Fibroblast of skin of left quadriceps (primary cell): ENCODE measurements at regions not wholly inside any gene's neighbourhood (a gene's known extent, or its start where the extent isn't known, plus 50 kb on each side); places are given as distances from the start of the nearest gene placed in this dataset.

Experiments
- DNase-seq, 2 experiments: peaks; one replicate each; pipeline ENCODE4 v3.0.0-alpha.2; 2013; ENCODE audit warnings: low read depth in 2 of 2

- peak; percentile 12 to 22 for DNase-seq
Observed at GRCh38 chr12:107277855-107278254, 184.5 kb upstream of the CRY1 start.

GRCh38 chr12:107282628-107283027 lies 189.3 kb upstream of the CRY1 start:
- no peak for DNase-seq

DNA sequence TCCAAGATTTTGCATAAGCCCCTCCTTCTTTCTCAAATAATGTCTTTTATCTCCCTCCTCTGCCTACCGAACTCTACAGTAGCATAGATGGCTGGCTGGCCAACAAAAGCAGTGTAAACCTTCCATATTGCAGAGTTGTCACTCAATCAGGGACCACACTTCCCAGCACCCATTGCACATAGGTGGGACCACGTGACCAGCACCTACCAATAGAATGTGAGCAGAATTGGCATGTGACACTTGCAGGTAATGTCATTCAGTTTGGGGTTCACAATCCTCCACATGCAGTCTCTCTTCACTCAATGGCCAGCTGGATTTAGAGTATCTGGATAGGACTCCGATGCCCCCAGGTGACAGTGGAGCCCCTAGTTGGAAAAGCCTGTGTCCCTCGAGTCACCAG lies 190.3 kb upstream of the CRY1 start:
- no peak for DNase-seq

DNA sequence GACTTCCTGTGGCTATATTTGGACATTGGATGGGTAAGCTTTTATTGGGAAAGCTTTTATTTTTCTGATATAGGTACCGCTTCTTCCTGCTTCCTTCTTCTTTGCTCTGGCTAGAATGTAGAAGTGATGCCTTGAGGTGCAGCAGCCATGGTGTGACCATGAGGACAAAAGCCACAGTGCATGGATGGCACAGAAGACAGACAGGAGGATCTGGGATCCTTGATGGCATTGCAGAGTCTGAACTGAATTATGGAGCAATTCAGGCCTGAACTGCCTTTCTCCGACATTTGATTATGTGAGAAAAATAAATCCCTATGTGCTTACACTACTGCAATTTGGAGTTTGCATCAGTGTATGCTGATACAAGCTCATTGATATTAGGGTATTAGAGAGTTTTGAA lies 191.3 kb upstream of the CRY1 start:
- DNase-seq = no peak

DNA sequence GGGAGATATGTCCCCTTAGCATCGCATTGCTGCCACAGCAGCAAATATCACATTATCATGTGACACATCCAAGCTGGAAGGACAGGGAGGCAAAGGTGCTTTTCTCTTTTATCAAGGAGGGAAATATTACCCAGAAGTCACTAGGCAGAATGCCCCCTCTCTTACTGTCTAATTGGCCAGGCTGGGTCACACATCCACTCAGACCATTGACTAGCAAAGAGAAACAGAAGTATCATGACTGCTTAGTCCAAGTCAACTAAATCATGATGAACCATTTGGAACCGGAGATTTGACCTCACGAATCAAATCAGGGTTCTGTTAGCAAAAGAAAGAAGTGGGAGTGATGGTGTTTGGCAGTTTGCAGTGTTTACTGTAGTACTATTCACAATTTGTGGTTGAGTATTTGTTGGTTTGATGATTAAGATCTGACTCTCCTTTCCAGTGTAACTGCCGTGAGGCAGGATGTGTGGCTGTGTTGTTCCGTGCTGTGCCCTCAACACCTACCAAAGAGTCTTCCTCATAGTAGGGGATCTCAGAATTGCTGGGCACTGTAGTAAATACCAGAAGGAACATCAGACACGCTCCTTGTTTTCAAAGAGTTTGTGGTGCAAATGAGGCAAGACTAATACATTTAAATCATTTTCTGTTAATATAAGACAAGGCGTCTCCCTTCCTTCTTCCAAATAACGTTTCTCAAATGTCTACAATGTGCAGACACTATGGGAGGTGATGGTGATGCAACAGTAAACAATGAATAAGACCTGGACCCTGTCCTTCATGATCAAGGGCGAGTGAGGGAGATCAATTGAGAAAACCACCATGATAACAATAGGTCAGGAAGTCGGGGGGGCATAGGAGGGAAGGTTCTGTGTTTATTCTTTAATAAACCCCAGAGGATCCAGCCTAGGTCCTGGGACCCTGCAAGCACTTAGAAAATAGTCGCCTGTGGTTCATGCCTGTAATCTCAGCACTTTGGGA lies 194.4 kb upstream of the CRY1 start:
- no peak for DNase-seq

DNA sequence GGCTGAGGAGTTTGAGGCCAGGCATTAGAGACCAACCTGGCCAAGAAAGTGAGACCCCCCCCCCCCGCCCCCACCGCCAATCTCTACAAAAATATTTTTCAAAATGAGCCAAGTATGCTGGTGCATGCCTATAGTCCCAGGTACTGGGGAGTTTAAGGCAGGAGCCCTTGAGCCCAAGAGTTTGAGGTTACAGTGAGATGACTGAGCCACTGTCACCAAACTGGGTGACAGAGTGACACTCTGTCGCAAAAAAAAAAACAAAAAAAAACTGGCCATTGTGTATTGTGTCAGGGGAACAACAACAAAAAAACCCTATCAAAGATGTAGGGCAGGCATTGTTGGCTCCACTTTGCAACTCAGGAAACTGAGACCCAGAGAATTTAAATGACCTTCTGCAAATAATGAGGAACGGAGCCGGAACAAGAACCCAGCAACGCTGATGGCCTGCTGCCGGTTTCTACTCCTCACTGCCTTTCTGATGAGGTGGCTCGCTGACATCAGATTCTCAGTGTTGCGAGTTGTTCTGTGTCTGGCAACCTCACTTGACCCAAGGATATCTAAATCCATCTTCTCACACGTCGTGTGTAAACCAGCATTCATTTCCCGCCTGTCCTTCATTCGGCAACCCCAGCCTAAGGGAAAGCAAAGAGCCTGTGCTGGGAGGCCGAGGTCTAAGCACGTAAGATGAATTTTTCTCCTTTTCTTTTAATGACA lies 195.2 kb upstream of the CRY1 start:
- DNase-seq = no peak

GRCh38 chr12:107291018-107291417 lies 197.7 kb upstream of the CRY1 start:
- DNase-seq = no peak

- DNase-seq = no peak
Observed at GRCh38 chr12:107296681-107297089, 203.3 kb upstream of the CRY1 start.

DNA sequence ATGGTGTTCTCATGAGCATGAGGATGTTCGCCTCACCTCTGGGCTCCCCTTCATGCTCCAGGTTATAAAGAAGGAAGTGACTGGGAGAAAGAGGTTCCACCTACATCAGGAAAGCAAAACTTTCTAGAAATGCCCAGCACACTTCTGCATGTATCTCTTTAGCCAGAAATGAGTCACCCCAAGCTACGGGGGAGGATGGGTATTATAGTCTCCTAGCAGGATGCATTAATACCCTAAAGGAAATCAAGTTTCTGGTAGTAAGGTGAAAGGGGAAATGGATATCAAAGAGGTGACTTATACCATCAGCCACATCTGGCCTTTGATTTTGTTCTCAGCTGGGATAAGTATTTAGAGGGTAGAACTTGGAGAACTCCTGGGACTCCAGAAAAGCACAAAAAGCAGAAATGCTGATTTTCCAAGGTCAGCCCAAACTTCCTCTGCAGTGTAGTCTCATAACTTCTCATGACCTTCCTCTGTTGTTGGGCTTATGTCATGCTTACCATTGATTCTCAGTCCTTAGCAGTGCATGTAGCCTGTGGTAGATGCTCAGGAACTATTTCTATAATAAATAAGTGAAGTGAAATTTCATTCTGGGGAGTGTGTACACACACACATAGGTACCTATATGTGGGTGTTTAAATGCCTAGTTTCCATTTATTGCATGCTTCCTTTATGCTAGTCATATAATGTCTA lies 209.4 kb upstream of the CRY1 start:
- no peak for DNase-seq

- no peak for DNase-seq
Observed at GRCh38 chr12:107304588-107305532, 211.5 kb upstream of the CRY1 start.

DNA sequence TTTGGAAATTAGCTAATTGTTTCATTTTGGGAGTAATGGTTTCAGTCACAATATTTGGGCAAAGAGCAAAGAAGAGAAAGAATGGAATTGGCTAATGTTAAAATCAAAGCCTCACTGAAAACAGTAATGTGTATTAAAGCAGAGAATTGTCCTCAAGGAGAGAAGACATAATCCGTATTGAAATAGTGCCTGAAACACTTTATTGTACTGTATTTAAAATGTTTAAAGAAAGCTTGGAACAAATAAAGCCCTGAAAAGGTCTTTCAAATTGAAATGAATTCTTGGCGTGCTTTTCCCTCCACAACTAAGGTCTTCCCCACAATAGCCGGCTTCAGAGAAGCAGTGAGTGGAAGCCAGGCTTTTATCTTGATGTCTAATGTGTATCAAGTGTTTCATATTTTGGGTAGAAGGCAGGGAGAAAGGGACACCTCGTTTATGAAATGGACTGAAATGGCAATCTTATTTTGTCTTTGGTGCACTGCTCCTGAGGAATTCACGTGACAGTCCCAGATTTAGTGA lies 212.9 kb upstream of the CRY1 start:
- no peak for DNase-seq

GRCh38 chr12:107308310-107308709 lies 215.0 kb upstream of the CRY1 start:
- DNase-seq = no peak

DNA sequence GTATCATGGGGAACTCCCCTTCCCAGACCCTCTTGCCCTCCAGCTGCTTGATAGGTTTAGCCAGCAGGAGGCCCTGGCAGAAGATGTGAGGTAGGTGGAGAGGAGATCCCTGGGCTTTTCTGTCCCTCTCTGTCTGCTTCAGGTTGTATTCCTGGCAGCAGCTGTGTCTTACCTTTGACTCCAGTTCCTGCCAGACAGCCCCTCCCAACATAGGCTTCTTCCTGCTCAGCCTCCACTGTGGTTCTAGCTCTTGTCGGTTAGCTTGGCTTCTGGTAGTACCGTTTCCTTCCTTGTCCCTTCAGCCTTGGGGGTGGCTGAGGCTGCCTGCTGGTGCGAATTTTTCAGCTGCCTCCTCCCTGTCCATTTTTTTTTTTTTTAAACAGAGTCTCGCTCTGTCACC lies 215.7 kb upstream of the CRY1 start:
- DNase-seq = no peak

DNA sequence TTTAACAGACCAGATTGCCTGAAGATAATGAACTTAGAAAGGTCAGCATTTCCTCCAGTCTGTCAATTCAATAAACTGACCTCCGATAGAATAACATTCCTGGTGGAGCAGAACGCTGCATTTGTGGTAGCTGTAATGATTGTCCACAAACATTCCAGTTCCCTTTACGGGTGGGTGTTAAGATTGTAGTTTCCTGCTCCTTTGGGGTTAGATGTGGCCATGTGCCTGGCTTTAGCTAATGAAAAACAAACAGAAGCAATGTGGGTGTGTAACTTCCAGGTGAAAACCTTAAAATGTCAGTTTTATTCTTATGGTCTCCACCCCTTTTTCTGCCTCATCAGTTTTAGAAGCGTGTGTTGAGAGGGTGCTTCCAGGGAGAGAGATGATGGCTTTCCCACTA lies 217.3 kb upstream of the CRY1 start:
- no peak for DNase-seq

DNA sequence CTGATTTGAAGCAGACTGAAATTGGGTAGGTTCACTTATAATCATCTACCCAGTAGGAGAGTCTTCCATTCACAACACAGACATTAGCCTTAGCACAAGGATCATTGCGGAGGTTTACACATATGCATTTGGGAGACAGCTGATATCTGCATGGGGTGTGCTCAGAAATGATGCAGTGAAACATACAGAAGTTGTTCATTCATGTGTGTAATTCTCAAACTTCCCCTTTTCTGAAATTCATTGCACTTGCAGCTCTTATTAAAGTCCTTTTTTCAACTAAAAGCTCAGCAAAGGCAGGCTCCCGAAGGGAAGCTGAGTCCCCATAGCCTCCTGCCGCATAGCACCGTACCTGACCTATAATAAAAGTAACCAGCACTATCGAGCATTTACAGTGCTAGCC lies 218.3 kb upstream of the CRY1 start:
- no peak for DNase-seq

GRCh38 chr12:107317751-107318555 lies 224.6 kb upstream of the CRY1 start:
- peak; percentile 58 to 69 for DNase-seq

DNA sequence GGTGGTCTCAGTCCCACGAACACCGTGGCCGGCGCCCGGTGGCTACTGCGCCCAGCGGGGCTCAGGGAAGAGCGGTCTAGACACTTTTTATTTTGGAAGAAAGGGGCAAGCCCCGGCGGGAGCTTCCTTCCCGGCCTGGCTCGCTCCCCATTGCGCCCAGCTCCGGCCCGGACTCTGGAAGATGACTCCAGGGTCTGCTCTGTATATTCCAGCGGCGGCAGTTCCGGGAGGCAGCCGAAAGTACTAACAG lies 225.1 kb upstream of the CRY1 start:
- peak in 1 of 2 experiments; percentile 8 for DNase-seq

DNA sequence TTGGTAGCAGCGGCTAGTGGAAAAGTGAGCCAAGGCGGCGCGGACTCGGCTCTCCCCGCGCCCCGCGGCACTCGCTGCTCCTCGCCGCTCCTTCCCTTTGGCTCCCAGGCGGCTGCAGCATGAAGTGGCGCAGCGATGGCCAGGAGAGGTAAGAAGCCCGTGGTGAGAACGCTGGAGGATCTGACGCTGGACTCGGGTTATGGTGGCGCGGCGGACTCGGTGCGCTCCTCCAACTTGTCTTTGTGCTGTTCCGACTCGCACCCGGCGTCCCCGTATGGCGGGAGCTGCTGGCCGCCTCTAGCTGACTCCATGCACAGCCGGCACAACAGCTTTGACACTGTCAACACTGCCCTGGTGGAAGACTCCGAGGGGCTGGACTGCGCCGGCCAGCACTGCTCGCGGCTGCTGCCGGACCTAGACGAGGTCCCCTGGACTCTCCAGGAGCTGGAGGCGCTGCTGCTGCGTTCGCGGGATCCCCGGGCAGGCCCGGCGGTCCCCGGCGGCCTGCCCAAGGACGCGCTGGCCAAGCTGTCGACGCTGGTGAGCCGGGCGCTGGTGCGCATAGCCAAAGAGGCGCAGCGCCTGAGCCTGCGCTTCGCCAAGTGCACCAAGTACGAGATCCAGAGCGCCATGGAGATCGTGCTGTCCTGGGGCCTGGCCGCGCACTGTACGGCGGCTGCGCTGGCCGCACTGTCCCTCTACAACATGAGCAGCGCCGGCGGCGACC lies 225.6 kb upstream of the CRY1 start:
- peak in 1 of 2 experiments; percentile 18 for DNase-seq

GRCh38 chr12:107319533-107320032 lies 226.2 kb upstream of the CRY1 start:
- DNase-seq = no peak
